ENCODE measurements at regions not wholly inside any gene's neighbourhood (a gene's known extent, or its start where the extent isn't known, plus 50 kb on each side); places are given as distances from the start of the nearest gene placed in this dataset.
"Not testable (repeated sequence)": the region's sequence is repeated elsewhere in the genome, so short reads cannot be mapped to it uniquely, and the experiment has no call there.

GRCh38 chr9:19631181-19631580 lies 157.7 kb downstream of the SLC24A2 start:
- no peak for DNase-seq (ENCODE audit: low read depth)
- TF ChIP-seq CTCF (IDR thresholded peaks at IDR 0.05; ENCODE audit: control insufficient read depth, extremely low read depth, insufficient read depth) = no peak

GRCh38 chr9:19630760-19631159 lies 158.1 kb downstream of the SLC24A2 start:
- no peak for DNase-seq (ENCODE audit: low read depth)
- no peak for TF ChIP-seq CTCF (IDR thresholded peaks at IDR 0.05; ENCODE audit: control insufficient read depth, extremely low read depth, insufficient read depth)
- H3K4me3 ChIP-seq (ENCODE audit: low read depth, low read length) = no peak overlapping the region

More at GRCh38 chr9:19631181-19631580, 157.7 kb downstream of the SLC24A2 start:
- H3K4me3 ChIP-seq (ENCODE audit: low read depth, low read length) = no peak overlapping the region

- no peak for DNase-seq (ENCODE audit: low read depth)
These were observed 159.3 kb downstream of the SLC24A2 start for GRCh38 chr9:19629488-19629887.

GRCh38 chr9:19625426-19625825 lies 163.4 kb downstream of the SLC24A2 start:
- DNase-seq (ENCODE audit: low read depth) = not testable (repeated sequence)

More at GRCh38 chr9:19629488-19629887, 159.3 kb downstream of the SLC24A2 start:
- TF ChIP-seq CTCF (IDR thresholded peaks at IDR 0.05; ENCODE audit: control insufficient read depth, extremely low read depth, insufficient read depth) = no peak
- H3K4me3 ChIP-seq (ENCODE audit: low read depth, low read length) = no peak overlapping the region

GRCh38 chr9:19624519-19624918 lies 164.3 kb downstream of the SLC24A2 start:
- DNase-seq (ENCODE audit: low read depth) = no peak
- no peak overlapping the region for H3K4me3 ChIP-seq (ENCODE audit: low read depth, low read length)
- TF ChIP-seq CTCF (IDR thresholded peaks at IDR 0.05; ENCODE audit: control insufficient read depth, extremely low read depth, insufficient read depth) = no peak

More at GRCh38 chr9:19625426-19625825, 163.4 kb downstream of the SLC24A2 start:
- not testable (repeated sequence) for H3K4me3 ChIP-seq (ENCODE audit: low read depth, low read length)

- no peak overlapping the region for H3K4me3 ChIP-seq (ENCODE audit: low read depth, low read length)
- no peak for TF ChIP-seq CTCF (IDR thresholded peaks at IDR 0.05; ENCODE audit: control insufficient read depth, extremely low read depth, insufficient read depth)
- DNase-seq (ENCODE audit: low read depth) = no peak
These were observed 164.9 kb downstream of the SLC24A2 start for GRCh38 chr9:19623941-19624340.

GRCh38 chr9:19620326-19620725 lies 168.5 kb downstream of the SLC24A2 start:
- no peak for TF ChIP-seq CTCF (IDR thresholded peaks at IDR 0.05; ENCODE audit: control insufficient read depth, extremely low read depth, insufficient read depth)
- no peak for DNase-seq (ENCODE audit: low read depth)
- no peak overlapping the region for H3K4me3 ChIP-seq (ENCODE audit: low read depth, low read length)

Measured in LNCaP clone FGC (cell line).